T-helper 9 cell (primary cell): ENCODE measurements at regions not wholly inside any gene's neighbourhood (a gene's known extent, or its start where the extent isn't known, plus 50 kb on each side); places are given as distances from the start of the nearest gene placed in this dataset.
"Not testable (repeated sequence)": the region's sequence is repeated elsewhere in the genome, so short reads cannot be mapped to it uniquely, and the experiment has no call there.

Experiments
- DNase-seq: peaks from one replicate; pipeline ENCODE4 v3.0.0-alpha.2; 2020

DNA sequence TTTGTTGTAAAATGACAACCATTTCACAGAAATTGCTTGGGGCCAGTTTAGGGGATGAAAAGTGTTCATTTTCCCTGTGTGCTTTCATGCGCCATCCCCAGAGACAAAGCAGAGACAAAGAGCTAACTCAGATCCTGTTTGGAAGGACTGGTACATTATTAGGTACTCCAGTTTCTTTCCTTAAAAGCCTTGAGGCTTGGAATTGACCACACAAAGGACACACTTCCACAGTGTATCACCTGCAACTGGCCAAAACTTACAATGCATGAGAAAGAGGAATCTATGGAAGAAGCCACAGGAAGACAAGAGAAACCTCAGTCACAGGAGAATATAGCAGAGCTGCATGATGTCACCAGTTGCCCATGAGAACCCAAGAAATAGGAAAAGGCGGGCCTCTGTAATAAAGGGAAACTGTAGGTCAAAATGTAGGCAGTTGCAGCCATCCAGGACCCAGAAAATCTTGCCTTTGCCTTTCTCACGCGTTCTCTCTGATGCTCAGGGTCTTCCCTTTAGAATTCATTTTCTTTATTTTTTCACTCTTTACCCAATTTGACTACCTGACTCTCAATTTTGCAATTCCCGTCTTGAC lies 339.0 kb downstream of the RMST start:
- no peak for DNase-seq

DNA sequence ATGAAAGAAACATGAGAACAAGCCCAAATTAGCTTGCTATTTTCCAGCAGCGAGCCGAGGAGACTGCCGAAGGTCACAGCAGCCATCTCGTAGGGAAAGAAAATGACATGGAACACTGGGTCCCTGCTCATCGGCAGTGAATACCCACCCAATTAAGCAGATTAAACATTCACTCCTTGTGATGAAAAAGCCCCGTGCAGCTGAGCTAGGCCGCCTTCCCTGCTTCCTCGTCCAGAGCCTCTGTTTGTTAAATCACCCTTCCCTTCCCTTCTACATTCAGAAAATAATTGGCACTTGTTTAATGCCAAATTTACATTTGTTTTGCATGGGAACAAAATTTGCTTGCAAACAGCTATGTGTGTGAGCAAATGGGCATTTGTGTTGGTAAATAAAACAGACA lies 342.5 kb downstream of the RMST start:
- no peak for DNase-seq

DNA sequence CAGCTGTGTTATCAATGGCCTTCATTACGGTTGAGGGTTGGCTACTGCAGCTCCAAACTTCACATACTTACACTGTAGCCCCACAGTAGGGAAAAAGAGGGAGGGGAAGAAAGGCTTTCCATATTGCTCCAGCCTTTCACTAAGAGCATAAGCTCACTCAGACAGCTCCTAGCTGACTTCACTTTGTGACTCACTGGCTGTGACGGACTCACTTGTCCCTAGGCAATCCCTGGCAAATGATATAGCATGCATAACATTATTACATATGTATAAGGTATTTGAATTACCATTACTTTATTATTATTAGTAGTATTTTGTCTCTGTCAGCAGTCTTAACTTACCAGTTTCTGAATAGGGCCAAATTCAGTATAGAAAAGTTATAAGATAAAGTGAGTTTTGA lies 350.7 kb downstream of the RMST start:
- no peak for DNase-seq

DNA sequence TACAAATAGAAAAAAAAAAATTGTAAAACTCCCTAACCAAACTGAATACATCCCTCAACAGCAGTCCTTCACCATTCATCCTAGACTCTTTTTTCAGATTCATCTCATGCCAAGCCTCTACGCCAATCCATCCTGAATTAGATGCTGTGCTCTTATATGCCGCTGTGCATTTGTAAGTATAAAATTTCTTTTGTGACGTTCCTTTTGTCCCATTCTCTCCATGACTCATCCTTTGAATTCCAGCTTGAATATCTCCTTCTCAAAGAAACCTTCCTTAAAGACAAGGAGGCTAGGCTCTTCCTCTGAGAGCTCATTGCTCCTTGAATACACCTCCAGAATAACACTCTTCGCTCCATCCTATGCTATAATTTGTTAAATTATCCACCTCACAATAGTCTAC lies 359.2 kb downstream of the RMST start:
- DNase-seq, result no peak

DNA sequence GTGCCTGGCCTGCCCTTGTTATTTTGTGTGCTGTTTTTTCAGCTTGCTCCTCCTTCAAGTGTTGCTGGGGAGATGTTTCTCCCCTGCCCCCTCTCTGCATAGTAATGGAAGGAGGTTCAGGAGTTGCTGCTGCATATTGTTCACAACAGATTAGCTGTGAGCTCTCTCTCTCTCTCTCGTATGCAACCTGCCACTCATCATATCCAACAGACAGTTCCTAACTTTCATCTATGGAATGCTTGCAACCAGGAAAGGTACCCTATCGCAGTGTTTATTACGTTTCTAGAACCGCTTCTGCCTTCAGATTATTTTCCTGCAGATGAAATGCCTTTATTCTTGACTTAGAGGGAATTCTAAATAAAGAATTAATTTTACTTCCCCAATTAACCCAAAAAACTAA lies 372.9 kb downstream of the RMST start:
- no peak for DNase-seq

DNA sequence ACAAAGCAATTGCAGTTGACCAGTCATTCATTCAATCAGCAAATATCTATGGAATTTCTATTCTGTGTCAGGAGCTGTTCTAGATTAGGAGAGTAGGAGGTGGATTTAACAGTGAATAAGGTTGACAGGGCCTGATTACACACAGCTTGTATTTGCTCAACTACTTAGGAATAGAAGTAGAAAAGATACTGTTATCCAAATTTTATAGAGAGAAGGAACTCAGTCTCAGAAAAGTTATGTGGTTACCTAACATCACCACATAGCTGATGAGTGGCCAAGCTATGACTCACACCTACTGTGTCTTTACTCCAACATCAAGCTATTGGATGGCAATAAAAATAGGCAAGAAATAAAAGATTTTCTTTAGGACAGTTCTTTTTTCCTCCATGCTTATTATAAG lies 374.8 kb downstream of the RMST start:
- no peak for DNase-seq

DNA sequence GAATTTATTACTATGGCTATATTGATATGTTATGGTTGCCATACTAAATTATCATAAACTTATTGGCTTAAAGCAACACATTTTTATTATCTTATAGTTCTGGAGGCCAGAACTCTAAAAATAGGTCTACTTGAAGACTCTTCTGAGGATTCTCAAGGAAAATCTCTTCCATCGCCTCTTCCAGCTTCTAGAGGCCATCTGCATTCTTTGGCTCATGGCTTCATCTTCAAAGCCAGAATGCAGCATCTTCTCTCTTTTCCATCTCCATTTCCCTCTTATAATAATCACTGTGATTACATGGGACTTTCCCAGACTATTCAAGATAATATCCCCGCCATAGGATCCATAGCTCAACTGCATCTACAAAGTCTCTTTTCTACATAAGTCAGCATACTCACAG lies 385.4 kb downstream of the RMST start:
- no peak for DNase-seq

DNA sequence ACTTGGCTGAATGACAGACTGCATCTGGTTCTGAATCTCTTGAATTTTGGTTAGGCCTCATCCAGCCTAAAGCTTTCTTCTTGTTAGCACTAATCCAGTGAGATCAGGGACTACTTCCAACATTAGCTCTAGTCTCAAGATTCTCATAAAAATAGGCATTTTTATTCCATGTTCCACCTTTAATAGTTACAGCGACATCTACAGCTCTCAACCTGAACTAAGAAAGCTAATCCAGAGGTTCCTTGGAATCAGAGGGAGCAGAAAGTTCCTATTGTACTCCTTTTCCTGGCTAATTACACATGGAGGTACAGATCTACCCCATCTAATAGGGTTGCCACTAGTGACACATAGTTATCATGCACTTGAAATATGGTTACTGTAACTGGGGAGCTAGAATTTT lies 391.9 kb downstream of the RMST start:
- no peak for DNase-seq

DNA sequence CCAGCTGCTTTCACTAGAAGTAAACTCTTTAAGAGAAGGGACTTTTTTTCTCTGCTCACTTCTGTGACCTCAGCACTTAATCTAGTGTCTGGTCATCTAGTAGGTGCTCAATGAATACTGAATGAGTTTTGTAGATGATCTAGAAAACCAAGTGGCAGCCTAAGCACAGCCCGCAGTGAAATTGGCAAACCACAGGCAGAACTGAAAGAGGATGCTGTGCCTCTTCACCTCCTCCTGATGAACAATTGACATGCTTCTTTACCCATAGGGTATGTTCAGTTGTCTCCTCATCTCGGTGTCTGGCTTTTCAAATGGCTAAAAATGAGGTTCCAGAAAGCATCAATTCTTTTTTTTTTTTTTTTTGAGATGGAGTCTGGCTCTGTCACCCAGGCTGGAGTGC lies 399.5 kb downstream of the RMST start:
- DNase-seq, result no peak

DNA sequence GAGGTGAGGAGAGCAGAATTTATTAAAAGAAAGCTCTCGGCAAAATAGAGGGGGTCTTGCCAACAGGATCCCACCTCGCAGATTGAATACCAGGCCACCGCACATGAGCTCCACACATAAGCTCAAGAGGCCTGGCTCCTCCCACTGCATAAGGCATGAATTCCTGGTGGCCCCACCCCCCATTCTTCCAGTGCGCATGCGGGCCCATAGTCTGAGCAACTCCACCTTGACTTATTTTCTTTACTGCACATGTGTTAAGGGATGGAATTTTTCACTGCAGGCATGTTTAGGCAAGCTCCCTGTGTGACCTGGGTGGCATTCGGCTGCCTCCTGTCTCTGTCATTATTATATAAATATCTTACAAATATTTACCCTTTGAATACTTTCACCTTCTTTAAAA lies 412.5 kb downstream of the RMST start:
- no peak for DNase-seq

DNA sequence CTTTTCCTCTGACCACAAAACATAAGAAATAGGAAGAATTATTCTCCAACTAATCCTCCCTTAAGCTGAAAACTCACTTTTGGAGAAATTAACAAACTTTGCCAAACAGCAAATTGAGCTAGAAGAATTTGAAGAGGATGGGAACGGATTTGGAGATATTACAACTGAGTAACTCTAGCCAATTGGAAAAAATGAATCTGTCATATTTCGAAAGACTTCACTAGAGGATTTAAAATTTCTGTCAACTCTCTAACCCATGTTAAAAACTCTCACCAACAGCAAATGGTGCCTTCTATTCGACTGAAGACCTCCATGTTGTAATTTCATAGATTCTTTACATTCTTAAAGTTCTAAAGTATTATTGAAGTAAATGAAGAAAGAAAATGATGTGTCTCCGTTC lies 414.2 kb downstream of the RMST start:
- DNase-seq, result no peak

DNA sequence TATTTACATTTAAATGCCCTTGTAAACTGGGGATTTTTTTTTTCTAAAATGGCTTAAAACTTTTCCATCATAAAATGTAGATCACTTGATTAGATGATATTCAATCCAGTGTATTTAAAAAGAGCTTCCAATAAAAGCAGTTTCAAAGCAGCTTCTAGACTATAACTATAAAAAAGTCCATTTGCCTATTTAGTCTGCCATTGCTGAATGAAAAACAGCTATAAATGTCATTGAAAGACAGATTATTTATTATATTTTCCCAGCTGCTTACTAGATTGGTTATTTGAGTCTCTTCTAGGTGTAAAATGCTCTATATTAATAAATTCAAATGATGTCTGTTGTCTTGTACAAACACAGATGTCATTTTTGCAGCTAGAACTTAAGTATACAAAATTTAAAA lies 414.8 kb downstream of the RMST start:
- no peak for DNase-seq

DNA sequence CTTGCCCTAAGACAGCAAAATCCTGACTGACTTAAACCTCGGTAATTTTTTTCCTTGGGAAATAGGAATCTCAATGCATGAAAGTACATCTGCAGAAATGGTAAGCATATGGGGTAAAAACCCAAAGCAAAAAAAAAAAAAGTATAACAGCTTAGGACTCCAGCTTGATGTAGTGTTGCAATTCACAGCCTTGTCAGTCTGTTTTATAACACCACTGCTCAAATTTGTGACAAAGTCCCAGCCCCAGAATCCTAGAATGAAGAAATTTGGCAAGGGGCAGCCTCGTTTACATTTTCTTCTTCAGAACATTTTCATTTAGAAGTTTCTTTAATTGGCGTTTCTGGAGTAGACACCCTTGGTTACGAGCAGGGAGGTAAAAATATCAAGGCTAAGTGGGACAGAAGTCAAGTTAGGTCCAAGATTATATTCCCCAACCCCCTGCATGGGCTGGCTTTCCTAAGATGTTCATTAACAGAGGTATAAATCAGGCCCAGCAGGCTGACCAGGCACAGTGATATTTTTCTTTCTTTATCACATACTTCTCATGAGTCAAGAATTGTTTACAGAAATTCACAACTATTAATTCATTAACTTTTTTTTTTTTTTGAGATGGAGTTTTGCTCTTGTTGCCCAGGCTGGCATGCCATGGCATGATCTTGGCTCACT lies 424.0 kb downstream of the RMST start:
- DNase-seq, result no peak

DNA sequence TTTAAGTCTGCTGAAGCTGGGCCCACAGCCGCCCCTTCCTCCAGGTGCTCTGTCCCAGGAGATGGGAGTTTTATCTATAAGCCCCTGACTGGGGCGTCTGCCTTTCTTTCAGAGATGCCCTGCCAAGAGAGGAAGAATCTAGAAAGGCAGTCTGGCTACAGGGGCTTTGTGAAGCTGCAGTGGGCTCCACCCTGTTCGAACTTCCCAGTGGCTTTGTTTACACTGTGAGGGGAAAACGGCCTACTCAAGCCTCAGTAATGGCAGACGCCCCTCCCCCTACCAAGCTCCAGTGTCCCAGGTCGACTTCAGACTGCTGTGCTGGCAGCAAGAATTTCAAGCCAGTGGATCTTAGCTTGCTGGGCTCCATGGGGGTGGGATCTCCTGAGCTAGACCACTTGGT lies 435.3 kb downstream of the RMST start:
- DNase-seq, result not testable (repeated sequence)

DNA sequence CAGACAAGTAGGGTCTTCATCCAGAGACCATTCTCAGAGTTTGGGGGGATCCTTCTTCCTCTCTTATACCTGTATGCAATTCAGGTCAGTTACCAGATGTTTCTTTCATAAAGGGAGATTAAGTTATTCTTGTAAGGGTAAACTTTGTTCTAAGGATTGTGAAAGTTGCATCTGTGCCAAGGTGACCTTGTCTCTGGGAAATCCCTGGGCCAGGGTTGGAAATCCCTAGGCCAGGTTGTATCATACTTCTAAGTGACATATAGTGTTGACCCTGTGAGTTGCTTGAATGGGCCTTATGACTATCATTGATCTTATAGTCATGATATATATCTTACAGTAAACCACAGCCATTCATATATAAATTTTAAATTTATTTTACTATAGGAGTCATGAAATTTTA lies 436.9 kb downstream of the RMST start:
- DNase-seq, result no peak

DNA sequence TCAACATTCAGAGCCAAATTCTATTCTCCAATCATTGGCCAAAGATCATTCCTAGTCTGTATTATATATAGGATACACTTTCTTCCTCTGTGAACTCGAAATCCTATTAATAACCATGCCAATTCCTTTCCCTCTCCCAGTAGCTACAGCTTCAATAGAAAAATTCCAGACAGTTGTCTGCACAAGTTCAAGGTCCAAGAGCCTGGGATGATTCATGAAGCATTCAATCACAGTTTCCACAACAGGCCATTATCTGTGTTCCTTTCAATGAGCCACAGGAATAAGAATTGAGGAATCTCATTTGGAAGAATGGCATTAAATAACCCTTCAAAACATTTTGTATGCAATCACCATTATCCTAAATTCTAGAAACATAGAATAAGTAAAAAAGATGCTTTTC lies 437.4 kb downstream of the RMST start:
- no peak for DNase-seq

DNA sequence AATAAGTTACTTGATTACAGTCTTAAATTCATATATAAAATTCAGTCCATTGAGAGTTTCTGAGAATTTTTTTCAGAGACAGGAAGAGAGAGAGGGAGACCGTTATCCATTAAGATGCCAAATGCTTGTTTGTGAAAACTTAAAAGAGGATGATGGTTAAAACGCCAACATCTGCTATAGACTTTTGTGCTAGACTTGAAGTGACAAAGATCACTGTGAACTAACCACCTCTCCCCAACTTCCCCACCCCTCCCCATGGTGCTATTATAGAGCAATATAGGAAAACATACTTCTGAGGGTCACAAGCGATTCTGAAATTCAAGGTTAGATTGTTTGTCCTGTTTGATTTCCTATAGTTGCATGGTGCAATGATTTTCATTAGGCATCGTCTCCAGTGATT lies 440.8 kb downstream of the RMST start:
- DNase-seq, result no peak

DNA sequence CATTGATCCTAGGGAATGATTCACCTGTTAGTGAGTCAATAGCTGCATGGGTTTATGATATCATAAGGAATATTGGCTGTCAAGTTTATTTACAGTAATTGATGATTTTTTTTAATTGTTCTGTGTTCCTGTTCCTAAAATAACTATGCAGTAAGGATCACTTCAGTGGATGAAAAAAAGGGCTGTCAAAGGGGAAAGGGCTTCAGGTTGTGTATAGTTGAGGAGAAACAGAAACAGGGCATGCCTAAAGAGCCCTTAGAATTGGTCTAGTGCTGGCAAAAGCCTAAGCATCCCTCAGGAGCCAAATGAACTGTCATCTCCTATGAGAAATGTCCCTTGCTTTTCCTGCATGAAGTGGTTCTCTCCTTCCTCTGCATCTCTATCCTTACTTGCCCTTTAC lies 444.9 kb downstream of the RMST start:
- DNase-seq, result no peak

DNA sequence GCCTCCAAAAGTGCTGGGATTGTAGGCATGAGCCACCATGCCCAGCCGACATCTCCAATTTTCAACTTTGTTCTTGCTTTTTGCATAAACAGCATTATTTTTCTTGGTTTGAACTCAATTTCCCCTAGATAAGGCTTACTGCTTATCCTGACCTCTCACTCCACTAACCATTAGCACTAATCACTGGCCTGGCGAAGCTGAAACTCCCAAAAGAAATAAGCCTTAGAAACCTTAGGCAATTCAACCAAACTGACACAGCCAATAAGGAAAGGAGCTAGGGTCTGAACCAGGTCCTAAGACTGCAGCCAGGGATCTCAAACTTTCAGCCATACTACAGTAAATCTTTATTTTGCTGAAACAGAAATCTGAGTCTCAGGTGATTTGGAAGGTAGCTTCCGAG lies 448.0 kb downstream of the RMST start:
- no peak for DNase-seq

DNA sequence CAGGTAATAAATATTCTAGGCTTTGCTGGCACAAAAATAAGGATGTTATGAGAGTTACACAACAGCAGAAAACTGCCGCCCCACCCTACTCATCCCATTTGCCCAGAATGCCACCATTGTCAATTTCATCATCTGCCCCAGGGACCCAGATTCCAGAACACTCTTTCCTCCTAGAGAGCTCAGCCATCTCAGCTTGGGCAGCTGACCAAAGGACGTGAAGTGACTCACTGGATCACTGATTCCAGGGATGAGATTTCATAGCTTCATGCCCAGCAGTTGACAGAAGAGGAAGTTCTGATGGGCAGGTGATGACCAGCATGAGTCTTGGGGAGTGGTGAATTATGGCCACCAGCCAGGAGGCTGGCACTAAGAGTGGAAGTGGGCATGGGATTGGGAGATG lies 450.3 kb downstream of the RMST start:
- DNase-seq, result no peak

DNA sequence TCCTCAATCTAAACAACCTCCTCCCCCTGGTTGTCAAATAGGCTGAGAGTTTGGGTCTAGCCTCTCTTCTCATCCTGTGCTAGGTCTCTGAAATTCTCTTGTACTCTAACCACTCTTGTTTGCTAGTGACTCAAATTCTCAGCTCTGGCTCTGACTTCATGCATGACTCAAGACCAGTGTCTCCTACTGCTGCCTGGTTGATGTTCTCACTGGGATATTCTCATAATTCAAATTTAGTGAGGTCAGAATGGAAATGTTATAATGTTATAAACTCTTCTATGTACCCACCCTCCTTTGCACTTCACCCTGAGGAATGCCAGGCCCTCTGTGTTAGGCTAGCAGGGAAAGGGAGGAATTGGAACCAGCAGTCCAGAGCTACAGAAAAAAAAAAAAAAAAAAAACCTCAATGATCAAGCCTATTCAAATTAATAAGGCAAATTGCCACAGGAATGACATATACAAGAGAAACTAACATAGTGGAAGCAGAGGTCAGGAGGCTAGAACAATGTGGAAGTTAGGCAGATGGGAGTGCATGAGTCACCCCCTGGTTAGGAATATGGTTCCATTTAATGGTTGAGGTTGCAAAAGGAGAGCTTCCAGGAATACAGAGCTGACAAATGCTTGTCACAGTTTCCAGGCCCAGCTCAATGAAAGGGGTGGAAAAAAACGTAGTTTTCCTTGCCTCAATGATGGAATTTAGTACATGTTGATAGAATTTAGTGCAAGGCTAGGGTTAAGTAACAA lies 459.5 kb downstream of the RMST start:
- DNase-seq, result no peak

DNA sequence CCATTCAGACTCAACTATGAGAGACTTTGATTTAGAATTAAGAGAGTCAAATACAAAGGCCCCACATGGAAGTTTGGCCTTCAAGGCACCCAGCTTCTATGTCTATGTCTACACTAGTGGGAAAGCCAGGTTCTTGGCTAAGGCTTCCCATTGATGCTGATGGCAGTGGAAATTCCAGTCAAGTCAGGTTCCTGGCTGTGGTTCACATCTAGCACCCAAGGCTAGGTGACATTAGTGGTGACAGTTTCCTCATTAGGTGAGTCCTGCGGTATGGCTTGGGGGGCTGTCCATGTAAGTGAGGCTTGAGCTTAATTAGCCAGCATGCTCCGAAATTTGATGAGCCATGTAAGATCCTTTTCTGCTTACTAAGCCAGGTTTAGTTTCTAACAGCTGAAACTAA lies 460.9 kb downstream of the RMST start:
- DNase-seq, result no peak

DNA sequence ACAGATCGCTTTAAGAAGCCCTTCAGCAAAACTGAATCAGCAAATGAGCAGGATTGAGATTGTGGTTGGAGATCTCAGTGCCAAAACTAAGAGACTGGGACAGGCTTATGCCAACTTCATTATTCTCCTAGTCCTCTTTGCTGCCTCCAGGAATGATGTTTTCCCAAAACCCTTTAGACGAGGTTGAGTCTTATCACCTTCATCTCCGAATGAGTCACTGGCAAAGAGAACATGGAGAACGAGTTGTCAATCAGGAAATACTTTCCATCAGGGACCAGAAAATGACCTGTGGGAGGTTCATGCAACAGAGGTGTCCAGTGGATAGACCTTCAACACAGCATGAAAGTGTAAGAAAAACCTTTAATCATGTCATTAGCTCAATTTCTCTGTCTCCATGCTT lies 461.5 kb downstream of the RMST start:
- DNase-seq, result no peak

DNA sequence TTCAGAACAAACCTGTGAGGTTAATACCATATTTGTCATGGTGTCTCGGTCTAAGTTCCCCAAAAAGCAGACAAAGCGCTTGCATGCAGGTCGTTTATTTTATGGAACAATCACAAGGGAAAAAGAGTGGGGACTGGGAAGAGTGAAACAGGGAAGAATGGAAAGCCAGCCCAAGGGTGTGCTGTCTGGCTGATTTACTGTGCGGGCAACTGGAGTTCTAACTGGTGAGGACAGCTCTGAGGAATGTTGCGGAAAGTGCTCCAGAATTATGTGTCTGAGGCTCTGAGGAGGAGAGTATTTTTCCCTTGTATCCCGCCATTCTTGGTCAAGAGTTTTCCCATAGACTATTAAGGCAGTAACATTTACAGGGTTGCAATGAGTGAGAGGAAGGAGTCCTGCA lies 465.4 kb downstream of the RMST start:
- no peak for DNase-seq

DNA sequence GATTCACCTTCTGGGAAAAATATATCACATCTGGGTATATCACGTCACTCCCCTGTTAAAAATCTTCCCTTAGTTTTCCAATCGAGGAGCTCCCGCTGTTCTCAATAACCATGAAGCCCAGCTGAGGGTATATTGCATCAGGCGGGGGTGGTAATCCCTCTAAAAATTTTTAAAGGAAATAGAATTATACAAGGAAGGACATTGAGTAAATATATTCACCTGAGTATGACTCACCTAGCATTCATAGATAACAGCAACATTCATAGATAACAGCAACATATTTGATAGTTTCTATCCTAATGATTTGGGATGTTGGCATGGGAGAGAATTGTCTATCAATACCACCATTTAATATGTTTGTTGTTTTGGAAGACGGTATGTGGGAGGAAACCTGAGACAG lies 473.6 kb downstream of the RMST start:
- no peak for DNase-seq
